ENCODE measurements at regions not wholly inside any gene's neighbourhood (a gene's known extent, or its start where the extent isn't known, plus 50 kb on each side); places are given as distances from the start of the nearest gene placed in this dataset.
"Not testable (repeated sequence)": the region's sequence is repeated elsewhere in the genome, so short reads cannot be mapped to it uniquely, and the experiment has no call there.

- no peak overlapping the region for H3K4me3 ChIP-seq (ENCODE audit: control insufficient read depth in 1 of 7, extremely low read depth in 1 of 7, insufficient read depth in 4 of 7, low read depth in 2 of 7, low read length in 6 of 7)
- no peaks in the 10 kb centered on the region for H3K9me3 ChIP-seq (ENCODE audit: control extremely low read depth in 1 of 5, control insufficient read depth in 4 of 5, insufficient read depth in 2 of 5, low read depth in 1 of 5, low read length in 4 of 5)
- H3K27ac ChIP-seq (ENCODE audit: insufficient read depth in 1 of 2, low read depth in 1 of 2, low read length in 2 of 2, poor library complexity in 1 of 2, severe bottlenecking in 2 of 2), result no peak overlapping the region
- WGBS (ENCODE audit: insufficient coverage), result no CpG with 5 or more reads among the region's 1 CpG
- H3K4me1 ChIP-seq (ENCODE audit: control extremely low read depth in 1 of 4, control insufficient read depth in 4 of 4, insufficient read depth in 4 of 4, low read length in 3 of 4), result no peaks in the 10 kb centered on the region
- peak in 2 of 3 donors; percentile 26 to 28 for DNase-seq
- no peaks in the 10 kb centered on the region for H3K36me3 ChIP-seq (ENCODE audit: control insufficient read depth in 4 of 4, insufficient read depth in 4 of 4, low read length in 3 of 4)
- H3K27me3 ChIP-seq (replicated peaks in 2 of 5; ENCODE audit: control insufficient read depth in 4 of 5, insufficient read depth in 5 of 5, low read length in 4 of 5), result no peaks in the 10 kb centered on the region
- ChIA-PET POLR2A (no interaction called here), CTCF (no interaction called here)
Observed at GRCh38 chr11:87454241-87454640, 416.5 kb downstream of the TMEM135 start.

DNA sequence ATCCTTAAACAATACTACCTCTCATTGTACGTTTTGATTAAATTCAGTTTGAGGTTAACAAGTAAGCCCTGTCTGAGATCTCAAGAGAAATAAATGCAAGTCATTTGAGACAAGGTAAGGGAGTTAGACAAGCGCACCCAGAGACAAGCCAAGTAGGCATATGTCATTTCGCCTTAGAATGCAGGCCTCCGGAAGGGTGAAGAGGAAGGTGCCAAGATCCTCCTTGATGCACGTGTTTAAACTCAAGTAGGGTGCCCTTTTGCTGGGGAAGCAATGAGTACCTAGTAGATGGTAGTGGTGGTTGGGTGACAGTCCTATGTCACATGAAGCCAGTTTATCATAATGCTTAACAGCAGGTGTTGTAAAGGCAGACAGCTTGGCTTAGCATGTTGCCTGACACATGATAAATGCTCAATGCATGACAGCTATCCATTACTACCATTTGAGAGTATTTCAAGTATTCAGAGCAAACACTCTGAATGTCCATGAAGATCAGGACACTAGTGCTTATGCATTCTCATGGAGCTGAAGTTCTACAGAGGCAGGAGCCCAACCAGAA lies 415.9 kb downstream of the TMEM135 start:
- no peaks in the 10 kb centered on the region for H3K27me3 ChIP-seq (replicated peaks in 2 of 5; ENCODE audit: control insufficient read depth in 4 of 5, insufficient read depth in 5 of 5, low read length in 4 of 5)
- CTCF ChIA-PET, result no interaction called here
- WGBS (ENCODE audit: insufficient coverage), result 96% methylated on average over 5 of the region's 5 CpGs
- no peaks in the 10 kb centered on the region for H3K4me1 ChIP-seq (ENCODE audit: control extremely low read depth in 1 of 4, control insufficient read depth in 4 of 4, insufficient read depth in 4 of 4, low read length in 3 of 4)
- no peaks in the 10 kb centered on the region for H3K9me3 ChIP-seq (ENCODE audit: control extremely low read depth in 1 of 5, control insufficient read depth in 4 of 5, insufficient read depth in 2 of 5, low read depth in 1 of 5, low read length in 4 of 5)
- H3K36me3 ChIP-seq (ENCODE audit: control insufficient read depth in 4 of 4, insufficient read depth in 4 of 4, low read length in 3 of 4), result no peaks in the 10 kb centered on the region
- no peak overlapping the region for H3K27ac ChIP-seq (ENCODE audit: insufficient read depth in 1 of 2, low read depth in 1 of 2, low read length in 2 of 2, poor library complexity in 1 of 2, severe bottlenecking in 2 of 2)
- no peak overlapping the region for H3K4me3 ChIP-seq (ENCODE audit: control insufficient read depth in 1 of 7, extremely low read depth in 1 of 7, insufficient read depth in 4 of 7, low read depth in 2 of 7, low read length in 6 of 7)
- POLR2A ChIA-PET, result no interaction called here
- no peak for DNase-seq

DNA sequence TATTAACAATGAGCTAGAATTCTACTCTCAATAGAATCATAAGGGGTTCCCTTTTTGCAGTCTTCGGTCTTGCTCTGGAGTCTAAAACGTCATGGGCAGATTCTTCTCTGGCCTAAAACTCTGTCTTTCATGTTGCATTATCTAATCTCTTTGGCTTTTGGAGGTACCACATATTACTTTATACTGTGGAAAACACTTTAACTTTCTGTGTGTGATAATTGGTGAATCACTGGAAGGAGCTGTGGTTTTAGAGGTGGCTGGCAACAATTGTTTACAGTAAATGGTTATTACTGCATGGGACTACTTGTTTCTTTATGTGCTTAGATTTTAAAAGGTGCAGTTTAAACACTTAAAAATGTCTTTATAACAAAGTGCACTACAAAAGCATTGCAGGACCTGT lies 414.3 kb downstream of the TMEM135 start:
- H3K27ac ChIP-seq (ENCODE audit: insufficient read depth in 1 of 2, low read depth in 1 of 2, low read length in 2 of 2, poor library complexity in 1 of 2, severe bottlenecking in 2 of 2); H3K27me3 ChIP-seq (replicated peaks in 2 of 5; ENCODE audit: control insufficient read depth in 4 of 5, insufficient read depth in 5 of 5, low read length in 4 of 5); POLR2A ChIA-PET; H3K36me3 ChIP-seq (ENCODE audit: control insufficient read depth in 4 of 4, insufficient read depth in 4 of 4, low read length in 3 of 4); H3K4me1 ChIP-seq (ENCODE audit: control extremely low read depth in 1 of 4, control insufficient read depth in 4 of 4, insufficient read depth in 4 of 4, low read length in 3 of 4); DNase-seq; H3K4me3 ChIP-seq (ENCODE audit: control insufficient read depth in 1 of 7, extremely low read depth in 1 of 7, insufficient read depth in 4 of 7, low read depth in 2 of 7, low read length in 6 of 7); H3K9me3 ChIP-seq (ENCODE audit: control extremely low read depth in 1 of 5, control insufficient read depth in 4 of 5, insufficient read depth in 2 of 5, low read depth in 1 of 5, low read length in 4 of 5): not testable (repeated sequence)
- WGBS (ENCODE audit: insufficient coverage), result no CpG with 5 or more reads among the region's 2 CpGs
- CTCF ChIA-PET, result interaction anchor here (2.4 kb wide), 1 partner anchor 9 kb away, joined by 7 read pairs; no protein-coding TSS in a partner anchor

- POLR2A ChIA-PET, result no interaction called here
- Histone ChIP-seq H3K27ac (ENCODE audit: insufficient read depth in 1 of 2, low read depth in 1 of 2, low read length in 2 of 2, poor library complexity in 1 of 2, severe bottlenecking in 2 of 2) (no peak overlapping the region), H3K4me3 (ENCODE audit: control insufficient read depth in 1 of 7, extremely low read depth in 1 of 7, insufficient read depth in 4 of 7, low read depth in 2 of 7, low read length in 6 of 7) (no peak overlapping the region), H3K27me3 (replicated peaks in 2 of 5; ENCODE audit: control insufficient read depth in 4 of 5, insufficient read depth in 5 of 5, low read length in 4 of 5) (no peaks in the 10 kb centered on the region), H3K36me3 (ENCODE audit: control insufficient read depth in 4 of 4, insufficient read depth in 4 of 4, low read length in 3 of 4) (no peaks in the 10 kb centered on the region), H3K4me1 (ENCODE audit: control extremely low read depth in 1 of 4, control insufficient read depth in 4 of 4, insufficient read depth in 4 of 4, low read length in 3 of 4) (no peaks in the 10 kb centered on the region), H3K9me3 (ENCODE audit: control extremely low read depth in 1 of 5, control insufficient read depth in 4 of 5, insufficient read depth in 2 of 5, low read depth in 1 of 5, low read length in 4 of 5) (no peaks in the 10 kb centered on the region)
- WGBS (ENCODE audit: insufficient coverage), result 95% methylated on average over 5 of the region's 6 CpGs
- CTCF ChIA-PET, result interaction anchor here (2.4 kb wide), 1 partner anchor 9 kb away, joined by 7 read pairs; no protein-coding TSS in a partner anchor
- no peak for DNase-seq
Observed at GRCh38 chr11:87451395-87451794, 413.7 kb downstream of the TMEM135 start.

- CTCF ChIA-PET, result no interaction called here
- H3K27ac ChIP-seq (ENCODE audit: insufficient read depth in 1 of 2, low read depth in 1 of 2, low read length in 2 of 2, poor library complexity in 1 of 2, severe bottlenecking in 2 of 2), result no peak overlapping the region
- DNase-seq, result no peak
- no peak overlapping the region for H3K4me3 ChIP-seq (ENCODE audit: control insufficient read depth in 1 of 7, extremely low read depth in 1 of 7, insufficient read depth in 4 of 7, low read depth in 2 of 7, low read length in 6 of 7)
- H3K4me1 ChIP-seq (ENCODE audit: control extremely low read depth in 1 of 4, control insufficient read depth in 4 of 4, insufficient read depth in 4 of 4, low read length in 3 of 4), result no peaks in the 10 kb centered on the region
- POLR2A ChIA-PET, result no interaction called here
- no peaks in the 10 kb centered on the region for H3K9me3 ChIP-seq (ENCODE audit: control extremely low read depth in 1 of 5, control insufficient read depth in 4 of 5, insufficient read depth in 2 of 5, low read depth in 1 of 5, low read length in 4 of 5)
- WGBS (ENCODE audit: insufficient coverage), result no CpG with 5 or more reads among the region's 2 CpGs
- no peaks in the 10 kb centered on the region for H3K36me3 ChIP-seq (ENCODE audit: control insufficient read depth in 4 of 4, insufficient read depth in 4 of 4, low read length in 3 of 4)
- no peaks in the 10 kb centered on the region for H3K27me3 ChIP-seq (replicated peaks in 2 of 5; ENCODE audit: control insufficient read depth in 4 of 5, insufficient read depth in 5 of 5, low read length in 4 of 5)
Observed at GRCh38 chr11:87447606-87448005, 409.9 kb downstream of the TMEM135 start.

- CTCF ChIA-PET, result interaction anchor here (0.8 to 1.6 kb wide), 2 partner anchors 450 to 576 kb away, joined by 3 read pairs; no protein-coding TSS in a partner anchor
- no peak for DNase-seq
- no peaks in the 10 kb centered on the region for H3K36me3 ChIP-seq (ENCODE audit: control insufficient read depth in 4 of 4, insufficient read depth in 4 of 4, low read length in 3 of 4)
- POLR2A ChIA-PET, result no interaction called here
- H3K27me3 ChIP-seq (replicated peaks in 2 of 5; ENCODE audit: control insufficient read depth in 4 of 5, insufficient read depth in 5 of 5, low read length in 4 of 5), result no peaks in the 10 kb centered on the region
- H3K9me3 ChIP-seq (ENCODE audit: control extremely low read depth in 1 of 5, control insufficient read depth in 4 of 5, insufficient read depth in 2 of 5, low read depth in 1 of 5, low read length in 4 of 5), result no peaks in the 10 kb centered on the region
- 100% methylated on average over 1 of the region's 1 CpG for WGBS (ENCODE audit: insufficient coverage)
- no peak overlapping the region for H3K4me3 ChIP-seq (ENCODE audit: control insufficient read depth in 1 of 7, extremely low read depth in 1 of 7, insufficient read depth in 4 of 7, low read depth in 2 of 7, low read length in 6 of 7)
- H3K4me1 ChIP-seq (ENCODE audit: control extremely low read depth in 1 of 4, control insufficient read depth in 4 of 4, insufficient read depth in 4 of 4, low read length in 3 of 4), result no peaks in the 10 kb centered on the region
- no peak overlapping the region for H3K27ac ChIP-seq (ENCODE audit: insufficient read depth in 1 of 2, low read depth in 1 of 2, low read length in 2 of 2, poor library complexity in 1 of 2, severe bottlenecking in 2 of 2)
Observed at GRCh38 chr11:87444993-87445392, 407.3 kb downstream of the TMEM135 start.

- WGBS (ENCODE audit: insufficient coverage), result no CpG with 5 or more reads among the region's 2 CpGs
- CTCF ChIA-PET, result no interaction called here
- no peak overlapping the region for H3K4me3 ChIP-seq (ENCODE audit: control insufficient read depth in 1 of 7, extremely low read depth in 1 of 7, insufficient read depth in 4 of 7, low read depth in 2 of 7, low read length in 6 of 7)
- H3K27me3 ChIP-seq (replicated peaks in 2 of 5; ENCODE audit: control insufficient read depth in 4 of 5, insufficient read depth in 5 of 5, low read length in 4 of 5), result no peaks in the 10 kb centered on the region
- no peaks in the 10 kb centered on the region for H3K9me3 ChIP-seq (ENCODE audit: control extremely low read depth in 1 of 5, control insufficient read depth in 4 of 5, insufficient read depth in 2 of 5, low read depth in 1 of 5, low read length in 4 of 5)
- no peak overlapping the region for H3K27ac ChIP-seq (ENCODE audit: insufficient read depth in 1 of 2, low read depth in 1 of 2, low read length in 2 of 2, poor library complexity in 1 of 2, severe bottlenecking in 2 of 2)
- no peaks in the 10 kb centered on the region for H3K36me3 ChIP-seq (ENCODE audit: control insufficient read depth in 4 of 4, insufficient read depth in 4 of 4, low read length in 3 of 4)
- no peak for DNase-seq
- no peaks in the 10 kb centered on the region for H3K4me1 ChIP-seq (ENCODE audit: control extremely low read depth in 1 of 4, control insufficient read depth in 4 of 4, insufficient read depth in 4 of 4, low read length in 3 of 4)
- POLR2A ChIA-PET, result no interaction called here
Observed at GRCh38 chr11:87443707-87444106, 406.0 kb downstream of the TMEM135 start.

Data from common myeloid progenitor, CD34-positive (primary cell).